Peyer's patch (tissue), 4 donors: ENCODE measurements at regions not wholly inside any gene's neighbourhood (a gene's known extent, or its start where the extent isn't known, plus 50 kb on each side); places are given as distances from the start of the nearest gene placed in this dataset.

ENCODE experiments used
- DNase-seq, 3 donors: peaks; one replicate each; pipeline ENCODE4 v3.0.0-alpha.2; 2017 to 2019
- H3K27ac ChIP-seq, 4 donors: fragments of 200-600 bp; sonication (generic); one replicate each; pipeline ENCODE4 v1.5.1; 2016 to 2019
- H3K27me3 ChIP-seq, 2 donors: fragments of 200-600 bp; sonication (generic); one replicate each; pipeline ENCODE4 v1.5.1; 2019
- H3K36me3 ChIP-seq, 3 donors: fragments of 200-600 bp; sonication (generic); one replicate each; pipeline ENCODE4 v1.5.1; 2016 to 2019
- H3K4me1 ChIP-seq, 4 donors: fragments of 200-600 bp; sonication (generic); one replicate each; pipeline ENCODE4 v1.5.1; 2016 to 2019
- H3K4me3 ChIP-seq, 4 donors: fragments of 200-600 bp; sonication (generic); 1 replicate in 3 of 4; 2 replicates in 1 of 4; pipeline ENCODE4 v1.5.1; 2016 to 2019; ENCODE audit warnings: mild to moderate bottlenecking in 1 of 4
- H3K9me3 ChIP-seq, 4 donors: fragments of 200-600 bp; sonication (generic); one replicate each; pipeline ENCODE4 v1.5.1; 2016 to 2019; ENCODE audit warnings: mild to moderate bottlenecking in 1 of 4
- POLR2A ChIP-seq, 2 donors: fragments of 450-650 bp; IDR thresholded peaks; one replicate each; pipeline ENCODE4 v1.5.1; 2017; ENCODE audit warnings: antibody characterized with exemption in 2 of 2, mild to moderate bottlenecking in 2 of 2, moderate library complexity in 2 of 2
- TF ChIP-seq, protein P1 (sequence below), 6 experiments: fragments of 450-650 bp in 4 of 6; fragments of 200-600 bp in 2 of 6; sonication (generic) in 1 of 6; IDR thresholded peaks; one replicate each; pipeline ENCODE4 v1.5.1; 2017 to 2019; ENCODE audit warnings: antibody characterized with exemption in 6 of 6, mild to moderate bottlenecking in 3 of 6, moderate library complexity in 1 of 6

- Histone ChIP-seq H3K4me1 (no peaks in the 10 kb centered on the region), H3K36me3 (no peaks in the 10 kb centered on the region), H3K27ac (no peak overlapping the region), H3K9me3 (no peaks in the 10 kb centered on the region), H3K4me3 (no peak overlapping the region), H3K27me3 (no peaks in the 10 kb centered on the region)
- TF ChIP-seq, protein P1, sequence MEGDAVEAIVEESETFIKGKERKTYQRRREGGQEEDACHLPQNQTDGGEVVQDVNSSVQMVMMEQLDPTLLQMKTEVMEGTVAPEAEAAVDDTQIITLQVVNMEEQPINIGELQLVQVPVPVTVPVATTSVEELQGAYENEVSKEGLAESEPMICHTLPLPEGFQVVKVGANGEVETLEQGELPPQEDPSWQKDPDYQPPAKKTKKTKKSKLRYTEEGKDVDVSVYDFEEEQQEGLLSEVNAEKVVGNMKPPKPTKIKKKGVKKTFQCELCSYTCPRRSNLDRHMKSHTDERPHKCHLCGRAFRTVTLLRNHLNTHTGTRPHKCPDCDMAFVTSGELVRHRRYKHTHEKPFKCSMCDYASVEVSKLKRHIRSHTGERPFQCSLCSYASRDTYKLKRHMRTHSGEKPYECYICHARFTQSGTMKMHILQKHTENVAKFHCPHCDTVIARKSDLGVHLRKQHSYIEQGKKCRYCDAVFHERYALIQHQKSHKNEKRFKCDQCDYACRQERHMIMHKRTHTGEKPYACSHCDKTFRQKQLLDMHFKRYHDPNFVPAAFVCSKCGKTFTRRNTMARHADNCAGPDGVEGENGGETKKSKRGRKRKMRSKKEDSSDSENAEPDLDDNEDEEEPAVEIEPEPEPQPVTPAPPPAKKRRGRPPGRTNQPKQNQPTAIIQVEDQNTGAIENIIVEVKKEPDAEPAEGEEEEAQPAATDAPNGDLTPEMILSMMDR (IDR thresholded peaks at IDR 0.05): no peak
- TF ChIP-seq POLR2A (IDR thresholded peaks at IDR 0.05): no peak
- no peak for DNase-seq
Observed at GRCh38 chr21:18529254-18529653, 125.7 kb upstream of the TMPRSS15 start.

DNA sequence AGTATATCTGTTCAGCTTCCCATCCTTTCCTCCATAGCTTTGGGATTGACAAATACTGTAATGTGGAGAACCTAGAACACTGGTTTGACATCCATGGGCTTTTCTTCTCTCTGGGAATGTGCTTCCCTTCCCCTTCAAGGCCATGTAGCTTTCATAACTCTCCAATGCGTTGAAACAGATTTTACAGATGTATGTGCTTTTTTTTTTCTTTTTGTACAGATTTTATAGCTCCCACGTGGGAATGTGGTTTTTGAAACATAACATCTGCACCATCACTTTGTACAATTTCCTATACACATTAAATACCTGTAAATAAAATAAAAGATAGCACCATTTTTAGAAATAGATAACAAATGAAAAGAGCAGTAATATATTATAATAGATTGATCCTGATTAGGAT lies 138.5 kb upstream of the TMPRSS15 start:
- Histone ChIP-seq H3K4me1 (no peaks in the 10 kb centered on the region), H3K9me3 (no peaks in the 10 kb centered on the region), H3K27me3 (no peaks in the 10 kb centered on the region), H3K4me3 (no peak overlapping the region), H3K36me3 (no peaks in the 10 kb centered on the region), H3K27ac (no peak overlapping the region)
- DNase-seq: no peak
- TF ChIP-seq, protein P1 (IDR thresholded peaks at IDR 0.05): no peak
- TF ChIP-seq POLR2A (IDR thresholded peaks at IDR 0.05): no peak

DNA sequence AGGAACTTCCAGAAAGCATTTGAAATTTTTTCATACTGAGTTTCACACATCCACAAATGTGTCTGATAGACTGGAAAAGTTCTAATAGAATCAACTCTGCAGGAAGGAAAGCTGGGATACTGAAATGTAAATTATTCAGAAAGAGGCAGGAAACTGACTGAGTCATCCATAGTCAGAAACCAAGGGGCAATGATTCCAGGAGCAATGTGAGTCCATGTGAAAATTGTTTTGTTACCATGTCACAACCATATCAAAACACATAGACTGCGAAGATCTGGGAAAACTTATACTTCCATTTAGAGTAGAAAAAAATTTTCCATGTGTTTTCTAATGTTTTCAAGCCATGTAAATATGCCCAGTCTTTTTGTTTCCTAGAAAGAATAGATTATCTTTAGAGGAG lies 142.3 kb upstream of the TMPRSS15 start:
- Histone ChIP-seq H3K9me3 (no peaks in the 10 kb centered on the region), H3K4me3 (no peak overlapping the region), H3K4me1 (no peaks in the 10 kb centered on the region), H3K36me3 (no peaks in the 10 kb centered on the region), H3K27me3 (no peaks in the 10 kb centered on the region), H3K27ac (no peak overlapping the region)
- no peak for DNase-seq
- TF ChIP-seq, protein P1 (IDR thresholded peaks at IDR 0.05): no peak
- no peak for TF ChIP-seq POLR2A (IDR thresholded peaks at IDR 0.05)

DNA sequence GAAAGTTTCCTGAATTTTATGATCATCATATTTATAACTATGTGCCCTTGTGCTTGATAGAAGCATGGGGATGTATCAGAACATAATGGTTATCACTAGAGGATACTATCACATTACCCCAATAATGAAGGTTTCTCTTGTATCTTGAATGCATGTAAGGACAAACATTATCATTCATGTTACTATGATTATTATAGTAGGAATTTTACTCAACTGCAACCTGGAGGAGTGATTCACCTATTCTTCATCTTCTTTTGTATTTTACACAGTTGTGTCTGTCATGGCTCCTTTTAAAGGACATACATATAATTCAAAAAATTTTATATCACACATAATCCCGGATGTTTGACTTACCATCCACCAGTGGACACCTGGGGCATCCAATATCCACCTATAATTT lies 143.8 kb upstream of the TMPRSS15 start:
- H3K4me1 ChIP-seq: no peaks in the 10 kb centered on the region
- no peaks in the 10 kb centered on the region for H3K9me3 ChIP-seq
- no peak overlapping the region for H3K27ac ChIP-seq
- no peaks in the 10 kb centered on the region for H3K27me3 ChIP-seq
- no peak for DNase-seq
- H3K4me3 ChIP-seq: no peak overlapping the region
- no peak for TF ChIP-seq POLR2A (IDR thresholded peaks at IDR 0.05)
- TF ChIP-seq, protein P1 (IDR thresholded peaks at IDR 0.05): no peak
- no peaks in the 10 kb centered on the region for H3K36me3 ChIP-seq

DNA sequence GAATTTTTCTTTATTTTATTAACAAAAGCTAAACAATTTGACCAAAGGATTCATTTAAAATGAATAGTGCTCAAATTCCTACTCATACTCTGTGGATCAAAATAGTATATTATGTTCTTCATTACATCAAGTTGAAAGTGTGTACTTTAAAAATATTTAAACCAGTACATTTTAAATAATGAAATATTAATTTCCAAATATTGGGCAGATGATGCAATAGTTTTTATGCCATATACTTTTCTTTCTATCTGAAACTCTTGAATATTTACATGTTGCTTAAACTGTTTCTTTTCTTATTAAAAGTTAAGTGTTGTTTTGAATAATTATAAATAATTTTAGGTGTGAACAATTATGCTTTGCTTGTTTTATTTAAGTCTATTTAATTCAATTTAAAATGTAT lies 144.7 kb upstream of the TMPRSS15 start:
- no peak for DNase-seq
- Histone ChIP-seq H3K27ac (no peak overlapping the region), H3K36me3 (no peaks in the 10 kb centered on the region), H3K4me1 (no peaks in the 10 kb centered on the region), H3K4me3 (no peak overlapping the region), H3K27me3 (no peaks in the 10 kb centered on the region), H3K9me3 (no peaks in the 10 kb centered on the region)
- TF ChIP-seq, protein P1 (IDR thresholded peaks at IDR 0.05): no peak
- no peak for TF ChIP-seq POLR2A (IDR thresholded peaks at IDR 0.05)

- Histone ChIP-seq H3K27ac (no peak overlapping the region), H3K27me3 (no peaks in the 10 kb centered on the region), H3K4me3 (no peak overlapping the region), H3K9me3 (no peaks in the 10 kb centered on the region), H3K4me1 (no peaks in the 10 kb centered on the region), H3K36me3 (no peaks in the 10 kb centered on the region)
- TF ChIP-seq, protein P1 (IDR thresholded peaks at IDR 0.05): no peak
- TF ChIP-seq POLR2A (IDR thresholded peaks at IDR 0.05): no peak
- DNase-seq: no peak
Observed at GRCh38 chr21:18549214-18549905, 145.8 kb upstream of the TMPRSS15 start.
